ENCODE measurements at regions not wholly inside any gene's neighbourhood (a gene's known extent, or its start where the extent isn't known, plus 50 kb on each side); places are given as distances from the start of the nearest gene placed in this dataset.
"Not testable (repeated sequence)": the region's sequence is repeated elsewhere in the genome, so short reads cannot be mapped to it uniquely, and the experiment has no call there.

DNA sequence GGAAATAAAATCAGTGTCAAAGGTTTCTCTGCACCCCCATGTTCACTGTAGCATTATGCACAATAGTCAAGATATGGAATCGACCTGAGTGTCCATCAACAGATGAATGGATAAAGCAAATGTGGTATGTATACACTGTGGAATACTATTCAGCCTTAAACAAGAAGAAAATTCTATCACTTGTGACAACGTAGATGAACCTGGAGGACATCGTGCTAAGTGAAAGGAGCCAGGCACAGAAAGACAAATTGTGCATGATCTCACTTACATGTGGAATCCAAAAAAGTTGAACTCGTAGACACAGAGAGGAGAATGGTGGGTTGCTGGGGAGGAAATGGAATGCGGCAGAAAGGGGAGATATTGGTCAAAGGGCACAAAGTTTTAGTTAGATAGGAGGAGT is 136.3 kb upstream of the ESR1 start:
- DNase-seq (ENCODE audit: low read depth in 2 of 2), result no peak

GRCh38 chr6:151674578-151674977 is 132.9 kb upstream of the ESR1 start:
- DNase-seq (ENCODE audit: low read depth in 2 of 2), result no peak

DNA sequence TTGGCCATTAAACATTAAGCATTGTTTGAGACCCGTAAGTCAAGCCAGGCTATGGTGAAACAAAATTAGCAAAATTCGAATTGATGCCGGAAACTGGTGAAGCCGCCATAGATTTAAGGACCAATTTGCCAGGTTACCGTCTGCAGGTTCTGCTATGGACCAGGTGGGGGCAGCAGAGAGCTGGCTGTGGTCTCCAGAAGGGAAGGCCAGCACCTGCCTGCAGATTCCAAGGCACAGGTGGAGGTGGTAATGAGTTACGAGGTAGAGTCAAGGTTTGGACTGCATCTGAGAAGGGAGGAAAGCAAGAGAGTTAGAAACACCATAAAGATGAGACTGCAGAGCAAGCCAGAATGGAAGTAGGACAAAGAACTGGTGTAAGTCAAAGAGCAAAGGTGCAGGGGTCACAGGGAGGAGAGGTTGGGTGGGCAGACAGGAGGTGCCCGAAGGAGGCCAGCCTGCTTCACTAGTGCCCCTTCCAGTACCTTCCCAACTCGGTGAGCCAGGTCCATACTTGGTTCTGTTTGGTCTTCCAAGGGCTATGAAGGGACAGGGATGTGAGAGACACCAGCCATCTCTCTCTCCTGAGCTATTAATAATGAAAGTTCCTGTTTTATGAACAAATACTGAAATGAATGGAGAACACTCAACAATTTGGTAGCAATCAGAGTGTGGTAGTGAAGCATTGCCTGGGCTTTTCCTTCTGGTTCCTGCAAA is 131.6 kb upstream of the ESR1 start:
- peak; percentile 27 to 39 for DNase-seq (ENCODE audit: low read depth in 2 of 2)

DNA sequence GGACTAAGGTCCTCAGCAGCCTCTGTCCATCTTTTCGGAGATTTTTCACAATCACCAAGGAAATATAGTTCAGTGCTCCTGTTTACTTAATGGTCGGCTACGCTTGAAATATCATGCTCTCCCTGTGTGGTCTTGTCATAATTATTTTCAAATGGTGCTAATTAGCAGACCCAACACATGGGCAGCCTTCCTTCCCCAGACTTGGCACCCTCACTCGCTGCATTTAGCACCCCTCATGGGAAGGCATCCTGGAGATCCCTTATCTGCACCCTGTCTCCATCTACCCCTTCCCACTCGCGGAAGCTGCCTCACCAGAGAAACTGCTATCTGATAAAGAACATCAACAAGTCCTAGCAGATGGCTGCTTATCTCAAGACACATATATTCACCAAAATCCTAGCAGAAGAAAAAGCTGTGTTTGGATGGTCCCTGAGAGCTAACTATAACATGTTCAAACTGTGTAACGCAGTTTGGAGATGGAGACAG is 131.0 kb upstream of the ESR1 start:
- no peak for DNase-seq (ENCODE audit: low read depth in 2 of 2)

DNA sequence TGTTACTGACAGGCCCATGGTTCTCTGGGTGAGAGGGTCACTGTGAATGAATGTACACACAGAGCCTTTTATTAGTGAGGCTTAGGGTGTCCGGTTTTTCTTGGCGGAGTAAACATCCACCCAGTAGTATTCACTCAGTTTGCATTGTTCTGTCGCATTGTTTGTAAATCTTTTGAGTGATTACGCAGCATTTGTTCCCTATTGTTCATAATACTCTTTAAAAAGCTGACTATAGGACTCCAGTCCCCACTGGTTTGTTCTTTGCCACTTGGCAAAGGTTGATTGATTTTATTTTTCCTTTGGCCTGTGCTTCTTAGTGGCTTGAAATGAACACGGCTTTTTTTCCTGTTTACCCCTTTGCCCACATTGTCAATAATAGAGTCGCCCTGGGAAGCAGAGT is 130.1 kb upstream of the ESR1 start:
- DNase-seq (ENCODE audit: low read depth in 2 of 2), result no peak

- no peak for DNase-seq (ENCODE audit: low read depth in 2 of 2)
Measured at GRCh38 chr6:151679081-151679480, 128.4 kb upstream of the ESR1 start.

GRCh38 chr6:151679941-151680340 is 127.5 kb upstream of the ESR1 start:
- DNase-seq (ENCODE audit: low read depth in 2 of 2), result no peak

DNA sequence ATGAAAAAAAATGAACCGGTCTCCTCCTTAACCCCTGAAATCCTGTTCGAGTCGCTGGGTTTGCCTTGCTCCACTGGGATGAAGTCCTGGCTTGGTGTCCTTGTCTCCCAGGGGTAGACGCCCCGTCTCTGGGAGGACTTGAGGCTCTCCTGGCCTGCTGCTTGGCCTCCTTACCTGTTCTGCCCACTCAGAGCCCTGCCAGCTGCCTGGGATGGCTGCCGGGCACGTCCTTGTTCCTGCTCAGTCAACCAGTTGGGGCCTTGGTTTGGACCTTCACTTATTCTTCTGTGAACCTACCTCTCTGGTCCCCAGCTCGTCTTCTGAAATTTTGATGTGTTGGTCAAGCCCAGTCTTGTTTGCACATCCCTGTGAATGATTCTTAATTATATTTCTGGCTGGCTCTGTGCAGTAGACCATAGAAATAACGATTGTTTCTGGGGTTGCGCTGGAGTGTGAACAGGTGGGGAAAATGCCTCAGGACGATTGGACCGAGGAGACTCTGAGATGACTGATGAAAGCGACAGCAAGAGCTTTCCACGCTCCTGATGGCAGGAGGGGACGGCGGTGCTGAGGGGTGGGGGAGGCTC is 126.5 kb upstream of the ESR1 start:
- no peak for DNase-seq (ENCODE audit: low read depth in 2 of 2)

GRCh38 chr6:151681433-151682059 is 125.9 kb upstream of the ESR1 start:
- no peak for DNase-seq (ENCODE audit: low read depth in 2 of 2)

GRCh38 chr6:151682251-151682650 is 125.2 kb upstream of the ESR1 start:
- DNase-seq (ENCODE audit: low read depth in 2 of 2), result no peak

GRCh38 chr6:151682922-151683321 is 124.6 kb upstream of the ESR1 start:
- no peak for DNase-seq (ENCODE audit: low read depth in 2 of 2)

DNA sequence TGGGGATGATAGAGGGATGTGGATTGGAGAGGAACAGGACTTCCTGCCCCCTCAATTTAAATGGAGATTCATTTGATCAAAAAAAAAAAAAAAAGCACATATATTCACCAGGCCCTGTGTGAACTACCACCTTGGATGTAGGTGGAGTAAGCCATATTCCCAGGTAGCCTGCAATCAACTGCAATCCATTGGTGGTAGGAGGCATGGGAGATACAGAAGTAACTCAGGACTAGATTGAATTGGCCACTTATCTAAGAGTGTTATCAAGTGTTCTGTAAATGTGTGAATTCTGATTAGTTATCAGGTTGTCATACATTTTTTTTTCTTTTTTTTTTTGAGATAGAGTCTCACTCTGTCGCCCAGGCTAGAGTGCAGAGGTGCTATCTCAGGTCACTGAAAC is 124.1 kb upstream of the ESR1 start:
- DNase-seq (ENCODE audit: low read depth in 2 of 2), result no peak

DNA sequence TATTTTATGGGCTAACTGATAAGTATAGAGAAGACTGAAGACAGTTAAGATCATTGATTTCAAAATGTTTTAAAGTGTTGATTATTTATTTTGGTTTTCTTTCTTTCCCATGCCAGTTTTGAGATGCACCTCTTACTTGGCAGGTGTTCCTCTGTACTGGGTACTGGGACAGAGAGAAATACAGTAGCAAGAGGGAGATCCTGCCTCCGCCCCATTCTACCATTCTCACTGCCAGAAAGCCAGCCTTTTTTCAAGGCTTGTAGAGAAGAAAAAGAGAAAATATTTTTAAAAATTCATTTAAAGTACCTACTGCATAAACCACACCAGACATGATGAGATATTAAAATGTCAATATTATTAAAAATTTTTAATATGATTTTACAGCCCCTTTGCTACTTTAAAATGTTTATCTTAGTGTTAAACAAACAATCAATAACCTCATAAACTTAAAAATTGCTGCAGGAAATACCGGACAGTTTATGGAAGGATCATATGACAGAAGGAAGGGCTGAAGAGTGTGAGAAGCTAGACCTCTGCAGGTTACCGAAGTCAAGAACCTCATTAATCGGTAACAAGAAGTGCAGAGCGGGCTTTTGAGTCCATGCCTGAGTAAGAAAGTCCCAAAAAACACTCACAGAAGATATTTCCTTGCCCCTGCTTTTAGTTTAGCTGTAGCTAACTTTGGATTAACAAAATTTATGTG is 117.8 kb upstream of the ESR1 start:
- no peak for DNase-seq (ENCODE audit: low read depth in 2 of 2)

DNA sequence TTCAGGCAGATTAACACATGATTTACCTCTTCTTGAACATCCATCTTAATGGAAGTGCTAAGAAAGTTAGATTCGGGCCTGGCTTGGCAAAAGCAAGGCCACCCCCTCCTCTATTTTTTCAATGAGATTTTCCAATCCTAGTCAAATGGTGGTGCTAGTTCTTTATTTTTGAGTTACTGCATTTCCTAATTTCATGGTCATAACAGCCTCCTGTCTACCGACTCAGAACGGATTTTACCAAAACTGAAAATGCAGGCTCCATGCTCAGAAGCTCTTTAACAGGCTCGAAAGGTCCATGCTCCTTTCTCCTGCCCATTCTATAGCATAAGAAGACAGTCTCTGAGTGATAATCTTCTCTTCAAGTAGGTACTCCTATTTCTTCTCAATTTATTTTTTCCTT is 117.2 kb upstream of the ESR1 start:
- no peak for DNase-seq (ENCODE audit: low read depth in 2 of 2)

- no peak for DNase-seq (ENCODE audit: low read depth in 2 of 2)
Measured at GRCh38 chr6:151690768-151691562, 116.5 kb upstream of the ESR1 start.

DNA sequence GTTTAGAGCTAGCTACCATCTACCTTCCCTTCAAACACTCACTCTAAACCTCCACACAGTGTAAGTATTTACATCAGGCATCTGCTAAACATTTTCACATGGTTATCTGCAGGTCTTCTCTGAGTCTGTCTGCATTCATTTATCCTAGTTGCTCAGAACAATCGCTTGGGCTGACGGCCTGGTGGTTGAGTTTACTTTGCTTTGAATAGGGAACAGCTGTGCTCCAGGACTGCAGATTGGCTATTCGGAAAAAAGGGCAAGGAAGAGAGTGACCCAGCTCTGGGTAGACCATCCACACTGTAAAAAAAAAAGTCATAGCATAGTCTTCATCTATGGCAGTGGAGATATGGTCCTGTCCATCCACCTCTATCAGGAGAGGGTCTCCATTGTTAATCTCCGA is 115.3 kb upstream of the ESR1 start:
- no peak for DNase-seq (ENCODE audit: low read depth in 2 of 2)

GRCh38 chr6:151693366-151693765 is 114.1 kb upstream of the ESR1 start:
- no peak for DNase-seq (ENCODE audit: low read depth in 2 of 2)

- no peak for DNase-seq (ENCODE audit: low read depth in 2 of 2)
Measured at GRCh38 chr6:151695156-151695555, 112.3 kb upstream of the ESR1 start.

DNA sequence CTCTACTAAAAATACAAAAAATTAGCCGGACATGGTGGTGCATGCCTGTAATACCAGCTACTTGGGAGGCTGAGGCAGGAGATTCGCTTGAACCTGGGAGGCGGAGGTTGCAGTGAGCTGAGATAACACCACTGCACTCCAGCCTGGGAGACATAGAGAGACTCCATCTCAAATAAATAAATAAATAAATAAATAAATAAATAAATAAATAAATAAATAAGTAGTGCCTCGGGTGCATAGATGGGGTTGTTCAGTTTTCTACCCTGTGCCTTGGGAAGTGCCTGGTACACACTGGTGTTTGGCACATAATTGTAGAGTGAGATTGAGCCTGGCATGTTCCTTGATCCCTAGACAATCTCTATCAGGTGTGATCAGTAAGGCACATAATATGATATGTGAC is 111.2 kb upstream of the ESR1 start:
- not testable (repeated sequence) for DNase-seq (ENCODE audit: low read depth in 2 of 2)

DNA sequence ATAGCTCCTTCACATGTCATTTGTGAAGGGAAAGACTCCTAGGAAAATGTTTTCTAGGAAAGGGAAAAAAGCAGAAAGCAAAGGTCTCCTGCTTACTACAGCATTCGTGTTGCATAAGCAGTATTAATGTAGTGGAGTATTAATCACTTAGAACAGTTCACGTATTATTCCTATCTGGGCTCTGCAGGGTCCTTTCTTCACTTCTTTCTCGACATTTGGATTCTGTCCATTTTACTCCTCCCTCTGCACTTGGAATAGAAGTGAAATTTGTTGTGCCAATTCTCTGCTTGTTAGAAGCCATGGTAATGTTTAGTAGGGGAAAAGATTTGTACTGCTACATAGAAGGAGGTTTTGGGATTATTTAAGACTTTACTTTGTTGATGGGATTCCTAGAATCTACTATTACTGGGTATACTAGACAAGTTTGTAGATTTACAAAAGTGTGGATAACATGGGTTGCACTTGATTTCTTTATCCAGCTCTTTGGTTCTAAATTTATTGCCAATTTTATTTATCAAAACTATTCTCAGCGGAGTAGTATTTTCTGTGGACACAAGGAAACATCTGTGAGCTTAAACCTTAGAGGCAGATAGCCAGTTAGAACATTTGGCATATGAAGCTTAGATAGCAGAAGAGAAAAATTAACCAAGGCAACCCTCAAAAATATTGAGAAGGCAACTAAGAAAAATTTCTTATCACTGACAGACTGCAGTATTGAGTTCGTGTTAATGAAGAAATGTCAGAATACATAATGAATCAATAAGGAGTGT is 108.4 kb upstream of the ESR1 start:
- DNase-seq (ENCODE audit: low read depth in 2 of 2), result no peak

DNA sequence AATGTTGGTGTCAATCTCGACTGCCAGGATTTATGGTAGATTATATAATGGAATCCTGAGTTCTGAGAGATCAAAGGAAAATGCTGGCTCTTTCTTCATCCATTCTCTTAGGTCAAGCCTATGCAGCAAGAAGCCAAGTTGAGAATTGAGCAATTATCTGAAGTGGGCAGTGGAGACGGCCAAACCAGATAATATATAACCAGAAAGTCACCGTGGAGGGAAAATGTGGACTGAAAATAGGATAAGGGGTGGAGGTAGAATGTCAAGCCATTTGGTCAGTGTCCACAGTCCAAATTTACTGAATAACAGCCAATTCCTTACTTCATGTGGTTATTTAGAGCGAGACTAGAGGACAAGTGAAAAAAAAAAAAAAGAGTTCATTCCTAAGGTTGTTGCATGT is 107.8 kb upstream of the ESR1 start:
- DNase-seq (ENCODE audit: low read depth in 2 of 2), result no peak
